ENCODE measurements at regions not wholly inside any gene's neighbourhood (a gene's known extent, or its start where the extent isn't known, plus 50 kb on each side); places are given as distances from the start of the nearest gene placed in this dataset.

GRCh38 chr15:96176831-96177230, 153.7 kb upstream of the NR2F2 start:
- no peak for TF ChIP-seq CTCF (conservative IDR thresholded peaks at IDR 0.05; ENCODE audit: low read depth, low read length)
- no peak for DNase-seq (ENCODE audit: low read depth)
- no peak overlapping the region for H3K4me3 ChIP-seq (ENCODE audit: low read length)

- no peak overlapping the region for H3K4me3 ChIP-seq (ENCODE audit: low read length)
- DNase-seq (ENCODE audit: low read depth), result peak; percentile 66
- TF ChIP-seq CTCF (conservative IDR thresholded peaks at IDR 0.05; ENCODE audit: low read depth, low read length), result no peak
These were observed 153.2 kb upstream of the NR2F2 start for GRCh38 chr15:96177279-96177678.

- no peak for DNase-seq (ENCODE audit: low read depth)
- H3K4me3 ChIP-seq (ENCODE audit: low read length), result no peak overlapping the region
- TF ChIP-seq CTCF (conservative IDR thresholded peaks at IDR 0.05; ENCODE audit: low read depth, low read length), result no peak
These were observed 150.3 kb upstream of the NR2F2 start for GRCh38 chr15:96180087-96180748.

- TF ChIP-seq CTCF (conservative IDR thresholded peaks at IDR 0.05; ENCODE audit: low read depth, low read length), result no peak
- H3K4me3 ChIP-seq (ENCODE audit: low read length), result no peak overlapping the region
- DNase-seq (ENCODE audit: low read depth), result no peak
These were observed 149.3 kb upstream of the NR2F2 start for GRCh38 chr15:96181217-96181616.

- peak; percentile 62 for DNase-seq (ENCODE audit: low read depth)
These were observed 148.6 kb upstream of the NR2F2 start for GRCh38 chr15:96181873-96182301.

GRCh38 chr15:96182736-96183513, 147.6 kb upstream of the NR2F2 start:
- H3K4me3 ChIP-seq (ENCODE audit: low read length), result no peak overlapping the region
- no peak for DNase-seq (ENCODE audit: low read depth)
- no peak for TF ChIP-seq CTCF (conservative IDR thresholded peaks at IDR 0.05; ENCODE audit: low read depth, low read length)

More at GRCh38 chr15:96181873-96182301, 148.6 kb upstream of the NR2F2 start:
- H3K4me3 ChIP-seq (ENCODE audit: low read length), result no peak overlapping the region
- no peak for TF ChIP-seq CTCF (conservative IDR thresholded peaks at IDR 0.05; ENCODE audit: low read depth, low read length)

- DNase-seq (ENCODE audit: low read depth), result no peak
- TF ChIP-seq CTCF (conservative IDR thresholded peaks at IDR 0.05; ENCODE audit: low read depth, low read length), result no peak
- no peak overlapping the region for H3K4me3 ChIP-seq (ENCODE audit: low read length)
These were observed 147.0 kb upstream of the NR2F2 start for GRCh38 chr15:96183514-96183850.
